ENCODE measurements at regions not wholly inside any gene's neighbourhood (a gene's known extent, or its start where the extent isn't known, plus 50 kb on each side); places are given as distances from the start of the nearest gene placed in this dataset. TPM values are rescaled to one million over a fixed set of nuclear protein-coding genes. Genes with fewer than 3 reads are reported as not detected.

DNA sequence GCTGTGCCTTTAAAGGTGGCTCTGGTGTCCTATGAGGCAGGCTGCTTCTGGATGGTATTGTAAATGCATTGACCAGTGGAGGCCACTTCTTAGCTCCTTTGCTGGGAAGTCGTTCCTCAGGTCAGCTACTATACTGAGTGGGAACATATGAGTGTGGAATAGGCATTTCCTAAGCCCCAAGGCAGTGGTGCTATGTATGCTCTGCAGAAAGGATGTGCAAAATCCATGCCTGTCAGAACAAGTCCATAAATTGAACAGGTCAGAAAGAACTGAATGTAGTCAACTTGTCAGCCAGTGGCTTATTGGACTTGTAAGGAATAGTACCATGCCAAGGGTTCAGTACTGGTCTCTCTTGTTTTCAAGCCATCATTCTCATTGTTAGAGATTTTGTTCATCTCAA is 216.4 kb downstream of the CDH10 start:
- Histone ChIP-seq H3K36me3 (ENCODE audit: insufficient read depth, low read length) (no peaks in the 10 kb centered on the region), H3K4me1 (ENCODE audit: insufficient read depth, low read length, poor library complexity, severe bottlenecking) (no peaks in the 10 kb centered on the region), H3K9me2 (ENCODE audit: insufficient read depth, low read length) (no peaks in the 10 kb centered on the region), H3K9me3 (ENCODE audit: low read length) (no peaks in the 10 kb centered on the region), H2AFZ (ENCODE audit: low read length) (no peak overlapping the region), H3K79me2 (ENCODE audit: insufficient read depth, low read depth, low read length) (no peaks in the 10 kb centered on the region), H4K20me1 (ENCODE audit: insufficient read depth, low read length) (no peaks in the 10 kb centered on the region), H3K27ac (ENCODE audit: low read depth, low read length, poor library complexity, severe bottlenecking) (no peak overlapping the region), H3K4me2 (ENCODE audit: low read length) (no peak overlapping the region), H3K4me3 (ENCODE audit: low read depth, low read length, poor library complexity, severe bottlenecking) (no peak overlapping the region)
- ChIA-PET POLR2A (interaction anchor here (0.6 kb wide), 1 partner anchor 94 kb away, joined by 3 read pairs; no protein-coding TSS in a partner anchor), CTCF (ENCODE audit: unreplicated experiment) (no interaction called here)
- no peak for TF ChIP-seq EZH2phosphoT487 (IDR thresholded peaks at IDR 0.05; ENCODE audit: borderline replicate concordance, low read depth, low read length)
- TF ChIP-seq, protein P1, sequence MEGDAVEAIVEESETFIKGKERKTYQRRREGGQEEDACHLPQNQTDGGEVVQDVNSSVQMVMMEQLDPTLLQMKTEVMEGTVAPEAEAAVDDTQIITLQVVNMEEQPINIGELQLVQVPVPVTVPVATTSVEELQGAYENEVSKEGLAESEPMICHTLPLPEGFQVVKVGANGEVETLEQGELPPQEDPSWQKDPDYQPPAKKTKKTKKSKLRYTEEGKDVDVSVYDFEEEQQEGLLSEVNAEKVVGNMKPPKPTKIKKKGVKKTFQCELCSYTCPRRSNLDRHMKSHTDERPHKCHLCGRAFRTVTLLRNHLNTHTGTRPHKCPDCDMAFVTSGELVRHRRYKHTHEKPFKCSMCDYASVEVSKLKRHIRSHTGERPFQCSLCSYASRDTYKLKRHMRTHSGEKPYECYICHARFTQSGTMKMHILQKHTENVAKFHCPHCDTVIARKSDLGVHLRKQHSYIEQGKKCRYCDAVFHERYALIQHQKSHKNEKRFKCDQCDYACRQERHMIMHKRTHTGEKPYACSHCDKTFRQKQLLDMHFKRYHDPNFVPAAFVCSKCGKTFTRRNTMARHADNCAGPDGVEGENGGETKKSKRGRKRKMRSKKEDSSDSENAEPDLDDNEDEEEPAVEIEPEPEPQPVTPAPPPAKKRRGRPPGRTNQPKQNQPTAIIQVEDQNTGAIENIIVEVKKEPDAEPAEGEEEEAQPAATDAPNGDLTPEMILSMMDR (conservative IDR thresholded peaks at IDR 0.05; ENCODE audit: low read length) = no peak
- BruUV-seq (replicated peaks) = no TSS peak
- intact Hi-C loops (cut with micrococcal nuclease; ENCODE audit: unreplicated experiment) = no loop called here
- no peak for DNase-seq (ENCODE audit: low spot score)

DNA sequence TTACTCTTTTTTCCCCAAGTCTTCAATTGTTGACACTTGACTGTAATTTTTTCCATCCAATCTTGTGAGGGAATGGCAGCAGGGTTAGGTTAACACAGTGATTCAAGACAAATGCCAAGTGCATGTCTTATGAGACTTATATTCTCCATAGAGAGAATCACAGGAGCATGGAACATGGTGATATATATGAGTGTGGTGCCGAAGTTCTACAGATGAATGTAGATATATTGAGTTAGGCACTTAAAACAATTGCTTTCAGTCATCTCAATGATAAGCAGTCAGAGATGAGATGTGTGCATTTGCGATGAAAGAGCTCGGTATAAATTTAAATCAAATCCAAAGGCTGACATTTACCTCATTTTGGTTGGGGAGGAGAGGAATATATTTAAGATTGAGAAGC is 211.2 kb downstream of the CDH10 start:
- H3K9me3 ChIP-seq (ENCODE audit: low read length) = no peaks in the 10 kb centered on the region
- no peaks in the 10 kb centered on the region for H3K79me2 ChIP-seq (ENCODE audit: insufficient read depth, low read depth, low read length)
- TF ChIP-seq EZH2phosphoT487 (IDR thresholded peaks at IDR 0.05; ENCODE audit: borderline replicate concordance, low read depth, low read length) = no peak
- TF ChIP-seq, protein P1 (conservative IDR thresholded peaks at IDR 0.05; ENCODE audit: low read length) = no peak
- H3K4me1 ChIP-seq (ENCODE audit: insufficient read depth, low read length, poor library complexity, severe bottlenecking) = no peaks in the 10 kb centered on the region
- no peaks in the 10 kb centered on the region for H3K9me2 ChIP-seq (ENCODE audit: insufficient read depth, low read length)
- H4K20me1 ChIP-seq (ENCODE audit: insufficient read depth, low read length) = no peaks in the 10 kb centered on the region
- no TSS peak for BruUV-seq (replicated peaks)
- DNase-seq (ENCODE audit: low spot score) = no peak
- no peak overlapping the region for H3K27ac ChIP-seq (ENCODE audit: low read depth, low read length, poor library complexity, severe bottlenecking)
- no peak overlapping the region for H2AFZ ChIP-seq (ENCODE audit: low read length)
- POLR2A ChIA-PET = interaction anchor here (1.2 kb wide), 1 partner anchor 10 kb away, joined by 6 read pairs; no protein-coding TSS in a partner anchor
- CTCF ChIA-PET (ENCODE audit: unreplicated experiment) = no interaction called here
- no peaks in the 10 kb centered on the region for H3K36me3 ChIP-seq (ENCODE audit: insufficient read depth, low read length)
- no peak overlapping the region for H3K4me3 ChIP-seq (ENCODE audit: low read depth, low read length, poor library complexity, severe bottlenecking)
- intact Hi-C loops (cut with micrococcal nuclease; ENCODE audit: unreplicated experiment) = no loop called here
- no peak overlapping the region for H3K4me2 ChIP-seq (ENCODE audit: low read length)

Small RNA genes lying in the stretch of these regions (small RNA-seq; reads per million reads assigned to genes)
- gene AC026784.1 = not detected
- gene RF00019 = not detected
- gene RF00561 = not detected

Data from OCI-LY7 (cell line).